ENCODE measurements at regions not wholly inside any gene's neighbourhood (a gene's known extent, or its start where the extent isn't known, plus 50 kb on each side); places are given as distances from the start of the nearest gene placed in this dataset.

DNA sequence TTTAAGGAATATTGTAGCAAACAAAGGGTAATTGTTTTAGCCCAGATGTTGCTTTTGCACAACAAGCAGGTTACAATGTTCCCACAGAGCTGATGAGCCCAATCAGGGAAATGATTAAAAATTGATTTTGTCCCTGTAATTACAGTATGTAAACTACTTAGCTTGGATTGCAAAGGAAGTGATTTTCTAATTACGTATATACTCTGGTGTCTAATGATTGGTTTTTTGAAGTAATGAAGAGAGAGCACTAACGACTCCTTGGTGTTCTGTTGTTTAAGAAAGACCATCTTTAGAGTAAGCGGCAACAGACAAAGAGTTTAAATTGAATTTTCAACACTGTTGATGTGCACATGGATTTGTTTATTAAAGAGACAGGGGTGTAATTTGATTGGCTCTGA is 95.3 kb upstream of the ZNF536 start:
- TF ChIP-seq, protein P1, sequence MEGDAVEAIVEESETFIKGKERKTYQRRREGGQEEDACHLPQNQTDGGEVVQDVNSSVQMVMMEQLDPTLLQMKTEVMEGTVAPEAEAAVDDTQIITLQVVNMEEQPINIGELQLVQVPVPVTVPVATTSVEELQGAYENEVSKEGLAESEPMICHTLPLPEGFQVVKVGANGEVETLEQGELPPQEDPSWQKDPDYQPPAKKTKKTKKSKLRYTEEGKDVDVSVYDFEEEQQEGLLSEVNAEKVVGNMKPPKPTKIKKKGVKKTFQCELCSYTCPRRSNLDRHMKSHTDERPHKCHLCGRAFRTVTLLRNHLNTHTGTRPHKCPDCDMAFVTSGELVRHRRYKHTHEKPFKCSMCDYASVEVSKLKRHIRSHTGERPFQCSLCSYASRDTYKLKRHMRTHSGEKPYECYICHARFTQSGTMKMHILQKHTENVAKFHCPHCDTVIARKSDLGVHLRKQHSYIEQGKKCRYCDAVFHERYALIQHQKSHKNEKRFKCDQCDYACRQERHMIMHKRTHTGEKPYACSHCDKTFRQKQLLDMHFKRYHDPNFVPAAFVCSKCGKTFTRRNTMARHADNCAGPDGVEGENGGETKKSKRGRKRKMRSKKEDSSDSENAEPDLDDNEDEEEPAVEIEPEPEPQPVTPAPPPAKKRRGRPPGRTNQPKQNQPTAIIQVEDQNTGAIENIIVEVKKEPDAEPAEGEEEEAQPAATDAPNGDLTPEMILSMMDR (IDR thresholded peaks at IDR 0.05) = no peak
- TF ChIP-seq POLR2A (IDR thresholded peaks at IDR 0.05) = no peak

All from body of pancreas (tissue), 4 donors.